Loucy (cell line): ENCODE measurements at regions not wholly inside any gene's neighbourhood (a gene's known extent, or its start where the extent isn't known, plus 50 kb on each side); places are given as distances from the start of the nearest gene placed in this dataset.

Experiments
- H2AFZ ChIP-seq: fragments of 200-600 bp; sonication (generic); 2 replicates; pipeline ENCODE4 v1.6.0; 2016; ENCODE audit warnings: antibody characterized with exemption, mild to moderate bottlenecking, low read length, moderate library complexity
- H3F3A ChIP-seq: fragments of 200-600 bp; 2 replicates; pipeline ENCODE4 v1.6.0; 2016; ENCODE audit warnings: antibody characterized with exemption, low read depth, mild to moderate bottlenecking
- H3K27me3 ChIP-seq: fragments of 200-600 bp; sonication (generic); 2 replicates; pipeline ENCODE4 v1.6.1; 2014; ENCODE audit warnings: low read length, mild to moderate bottlenecking; ENCODE audit not compliant: insufficient read depth, poor library complexity, severe bottlenecking
- H3K36me3 ChIP-seq: fragments of 200-600 bp; sonication (generic); 2 replicates; pipeline ENCODE4 v1.6.1; 2016; ENCODE audit warnings: low read length; ENCODE audit not compliant: insufficient read depth
- H3K4me1 ChIP-seq: fragments of 200-600 bp; sonication (generic); 2 replicates; pipeline ENCODE4 v1.5.1; 2014; ENCODE audit warnings: low read length, mild to moderate bottlenecking; ENCODE audit not compliant: insufficient read depth, poor library complexity, severe bottlenecking
- H3K4me2 ChIP-seq: fragments of 200-600 bp; sonication (generic); 2 replicates; pipeline ENCODE4 v1.6.0; 2014; ENCODE audit warnings: antibody characterized with exemption, low read length, low read depth, mild to moderate bottlenecking; ENCODE audit not compliant: poor library complexity, severe bottlenecking
- H3K4me3 ChIP-seq: fragments of 200-600 bp; sonication (generic); 2 replicates; pipeline ENCODE4 v1.5.1; 2014; ENCODE audit warnings: low read length, mild to moderate bottlenecking, mixed read lengths; ENCODE audit not compliant: poor library complexity, severe bottlenecking
- H3K79me2 ChIP-seq: fragments of 200-600 bp; sonication (generic); 2 replicates; pipeline ENCODE4 v1.6.1; 2014; ENCODE audit warnings: low read length; ENCODE audit not compliant: insufficient read depth
- H3K9ac ChIP-seq: fragments of 200-600 bp; sonication (generic); 2 replicates; pipeline ENCODE4 v1.6.0; 2014; ENCODE audit warnings: mild to moderate bottlenecking, low read depth, low read length, moderate library complexity; ENCODE audit not compliant: poor library complexity, severe bottlenecking
- H3K9me2 ChIP-seq: fragments of 200-600 bp; sonication (generic); replicated peaks from 2 replicates; pipeline ENCODE4 v1.6.1; 2016; ENCODE audit warnings: low read depth, low read length, mixed read lengths
- H3K9me3 ChIP-seq: fragments of 200-600 bp; sonication (generic); 2 replicates; pipeline ENCODE4 v1.6.1; 2014; ENCODE audit warnings: mild to moderate bottlenecking, antibody characterized with exemption, low read length, low read depth; ENCODE audit not compliant: insufficient read depth
- H4K20me1 ChIP-seq: fragments of 200-600 bp; sonication (generic); 2 replicates; pipeline ENCODE4 v1.6.0; 2014; ENCODE audit warnings: antibody characterized with exemption, low read length, mild to moderate bottlenecking; ENCODE audit not compliant: insufficient read depth, poor library complexity, severe bottlenecking
- CTCF ChIP-seq: fragments of 200-600 bp; sonication (generic); conservative IDR thresholded peaks from 2 replicates; pipeline ENCODE4 v1.5.1; 2014; ENCODE audit warnings: mild to moderate bottlenecking, antibody characterized with exemption, low read length
- EZH2phosphoT487 ChIP-seq: fragments of 200-600 bp; IDR thresholded peaks from 2 replicates; pipeline ENCODE4 v1.6.1; 2018; ENCODE audit warnings: antibody characterized with exemption, mild to moderate bottlenecking, moderate library complexity, borderline replicate concordance

GRCh38 chr10:131574363-131574706 lies 262.8 kb upstream of the TCERG1L start:
- no peak overlapping the region for H3K4me3 ChIP-seq
- H3K9me3 ChIP-seq, result peaks cover 7% of the 10 kb centered on the region; the same call in 1 of the 2 replicates
- no peaks in the 10 kb centered on the region for H4K20me1 ChIP-seq
- H3K4me1 ChIP-seq, result no peaks in the 10 kb centered on the region
- H2AFZ ChIP-seq, result no peak overlapping the region
- no peaks in the 10 kb centered on the region for H3K27me3 ChIP-seq
- H3K9ac ChIP-seq, result no peak overlapping the region
- H3K36me3 ChIP-seq, result no peaks in the 10 kb centered on the region
- no peaks in the 10 kb centered on the region for H3F3A ChIP-seq
- TF ChIP-seq EZH2phosphoT487 (no peak), CTCF (no peak)
- no peaks in the 10 kb centered on the region for H3K9me2 ChIP-seq
- H3K79me2 ChIP-seq, result no peaks in the 10 kb centered on the region
- H3K4me2 ChIP-seq, result no peak overlapping the region

- no peak overlapping the region for H3K4me3 ChIP-seq
- H2AFZ ChIP-seq, result no peak overlapping the region
- no peak overlapping the region for H3K9ac ChIP-seq
- H3K9me2 ChIP-seq, result no peaks in the 10 kb centered on the region
- TF ChIP-seq EZH2phosphoT487 (no peak), CTCF (no peak)
- H3K27me3 ChIP-seq, result no peaks in the 10 kb centered on the region
- H3K9me3 ChIP-seq, result peaks cover 7% of the 10 kb centered on the region; the same call in 1 of the 2 replicates
- H3K4me2 ChIP-seq, result no peak overlapping the region
- no peaks in the 10 kb centered on the region for H3F3A ChIP-seq
- H3K79me2 ChIP-seq, result no peaks in the 10 kb centered on the region
- no peaks in the 10 kb centered on the region for H4K20me1 ChIP-seq
- no peaks in the 10 kb centered on the region for H3K36me3 ChIP-seq
- no peaks in the 10 kb centered on the region for H3K4me1 ChIP-seq
Observed at GRCh38 chr10:131574707-131575430, 263.3 kb upstream of the TCERG1L start.

- no peak overlapping the region for H3K4me2 ChIP-seq
- H2AFZ ChIP-seq, result no peak overlapping the region
- H3K9me2 ChIP-seq, result no peaks in the 10 kb centered on the region
- no peaks in the 10 kb centered on the region for H3K79me2 ChIP-seq
- H3K9ac ChIP-seq, result no peak overlapping the region
- no peaks in the 10 kb centered on the region for H3K36me3 ChIP-seq
- no peaks in the 10 kb centered on the region for H3K4me1 ChIP-seq
- H3K4me3 ChIP-seq, result no peak overlapping the region
- TF ChIP-seq CTCF (no peak), EZH2phosphoT487 (no peak)
- no peaks in the 10 kb centered on the region for H4K20me1 ChIP-seq
- H3K27me3 ChIP-seq, result no peaks in the 10 kb centered on the region
- H3K9me3 ChIP-seq, result peaks cover 3% of the 10 kb centered on the region; the same call in 1 of the 2 replicates
- no peaks in the 10 kb centered on the region for H3F3A ChIP-seq
Observed at GRCh38 chr10:131575877-131576276, 264.4 kb upstream of the TCERG1L start.
